HepG2 (cell line): ENCODE measurements at regions not wholly inside any gene's neighbourhood (a gene's known extent, or its start where the extent isn't known, plus 50 kb on each side); places are given as distances from the start of the nearest gene placed in this dataset.
"Not testable (repeated sequence)": the region's sequence is repeated elsewhere in the genome, so short reads cannot be mapped to it uniquely, and the experiment has no call there.

Source experiments
- ATAC-seq: fragments of 200-7000 bp; cut with Tn5 transposase; 3 replicates; pipeline ENCODE4 v1.9.1; 2020; ENCODE audit warnings: mild to moderate bottlenecking, moderate library complexity
- BruUV-seq: library from RNA; stranded (reverse); fragments of 400-500 nt; replicated peaks from 2 replicates; lab custom pipeline; 2021; lab: Mats Ljungman, UMichigan
- CTCF ChIA-PET: fragments of 300-600 bp; formaldehyde crosslinking; extraction: SDS; loops from one replicate; lab custom pipeline; 2021; ENCODE audit warnings: low total read pairs, inconsistent platforms, low intra/inter-chr PET ratio; lab: Yijun Ruan, JAX
- POLR2A ChIA-PET: fragments of 350-600 bp; sonication (Branson Sonifier 250); formaldehyde crosslinking; loops from one replicate; lab custom pipeline; 2020; ENCODE audit warnings: antibody characterized with exemption, inconsistent platforms; lab: Yijun Ruan, JAX
- DNase-seq: peaks from one replicate; pipeline ENCODE4 v3.0.0-alpha.2; 2015; ENCODE audit warnings: low spot score
- FAIRE-seq: peaks from 3 replicates; lab custom pipeline; 2011; peaks lifted over from hg19 to GRCh38; lab: Jason Lieb, UNC
- H2AFZ ChIP-seq: one replicate; pipeline ENCODE4 v1.6.1; 2011; ENCODE audit warnings: low read length, inconsistent platforms
- H3K27ac ChIP-seq: fragments of 300-600 bp; 3 replicates; pipeline ENCODE4 v1.8.0; 2011; ENCODE audit warnings: mixed run types, mild to moderate bottlenecking, mixed read lengths, low read length, inconsistent platforms; ENCODE audit not compliant: insufficient read depth; ENCODE audit errors: extremely low read length
- H3K27me3 ChIP-seq, 2 experiments: fragments of 200-600 bp in 1 of 2; 2 replicates in 1 of 2; 3 replicates in 1 of 2; pipeline versions ENCODE4 v1.6.0 to v1.8.0; 2011; ENCODE audit warnings: low read length in 2 of 2, mild to moderate bottlenecking in 2 of 2, moderate library complexity in 2 of 2, inconsistent platforms in 1 of 2; ENCODE audit not compliant: insufficient read depth in 2 of 2, control insufficient read depth in 1 of 2
- H3K36me3 ChIP-seq, 2 experiments: fragments of 200-600 bp in 1 of 2; replicated peaks in 1 of 2; 2 replicates in 1 of 2; 3 replicates in 1 of 2; pipeline versions ENCODE4 v1.5.1 to v1.8.0; 2011; ENCODE audit warnings: low read length in 2 of 2, inconsistent platforms in 1 of 2; ENCODE audit not compliant: insufficient read depth in 2 of 2, control insufficient read depth in 1 of 2
- H3K4me1 ChIP-seq: 2 replicates; pipeline ENCODE4 v1.5.1; 2012; ENCODE audit warnings: low read length, inconsistent platforms; ENCODE audit not compliant: insufficient read depth
- H3K4me2 ChIP-seq: 2 replicates; pipeline ENCODE4 v1.6.0; 2011; ENCODE audit warnings: low read depth, low read length, inconsistent platforms
- H3K4me3 ChIP-seq, 3 experiments: fragments of 200-600 bp in 1 of 3; sonication (generic), shearing (Covaris generic) in 1 of 3; replicated peaks in 1 of 3; 2 replicates each; pipeline ENCODE4 v1.5.1; 2011 to 2016; ENCODE audit warnings: low read length in 3 of 3, inconsistent platforms in 2 of 3, low read depth in 2 of 3, mild to moderate bottlenecking in 2 of 3, control low read depth in 1 of 3, mixed read lengths in 1 of 3; ENCODE audit not compliant: insufficient read depth in 1 of 3
- H3K79me2 ChIP-seq: one replicate; pipeline ENCODE4 v1.6.1; 2011; ENCODE audit warnings: low read length, inconsistent platforms; ENCODE audit not compliant: insufficient read depth
- H3K9ac ChIP-seq: 2 replicates; pipeline ENCODE4 v1.6.0; 2011; ENCODE audit warnings: mild to moderate bottlenecking, low read depth, low read length, inconsistent platforms; ENCODE audit not compliant: insufficient read depth
- H3K9me3 ChIP-seq: 2 replicates; pipeline ENCODE4 v1.5.1; 2012; ENCODE audit warnings: mild to moderate bottlenecking, low read length
- H4K20me1 ChIP-seq: 2 replicates; pipeline ENCODE4 v1.6.0; 2011; ENCODE audit warnings: inconsistent platforms, mild to moderate bottlenecking, low read length, moderate library complexity; ENCODE audit not compliant: insufficient read depth
- CCAR2 ChIP-seq: fragments of 200-400 bp; formaldehyde crosslinking; optimal IDR thresholded peaks from 2 replicates; pipeline ENCODE3; 2018; ENCODE audit warnings: low read depth, mild to moderate bottlenecking, low read length, moderate library complexity
- HCFC1 ChIP-seq: fragments of 150-350 bp; IDR thresholded peaks from 2 replicates; pipeline ENCODE4 v1.6.1; 2014; ENCODE audit warnings: low read depth, low read length
- MED8 ChIP-seq: sonication (generic); formaldehyde crosslinking; IDR thresholded peaks from 2 replicates; pipeline ENCODE4 v1.8.1; 2023; ENCODE audit warnings: mild to moderate bottlenecking, missing genetic modification reagents; ENCODE audit not compliant: insufficient replicate concordance
- PAX8 ChIP-seq: sonication (generic); formaldehyde crosslinking; IDR thresholded peaks from 2 replicates; pipeline ENCODE4 v1.8.0; 2022; ENCODE audit warnings: mild to moderate bottlenecking, missing genetic modification reagents, borderline replicate concordance
- ZNF572 ChIP-seq: sonication (generic); formaldehyde crosslinking; IDR thresholded peaks from 2 replicates; pipeline ENCODE4 v1.5.1; 2020; ENCODE audit warnings: mild to moderate bottlenecking, missing genetic modification reagents
- ZNF747 ChIP-seq: sonication (generic); formaldehyde crosslinking; IDR thresholded peaks from 2 replicates; pipeline ENCODE4 v1.8.1; 2023; ENCODE audit warnings: missing genetic modification reagents, mild to moderate bottlenecking, borderline replicate concordance
- WGBS: methylation state at CpG from one replicate; pipeline ENCODE4 v1.1.6; 2017; ENCODE audit warnings: low lambda C conversion rate; 5-methylcytosine and 5-hydroxymethylcytosine counted together
- in situ Hi-C: cut with HindIII; loops from 2 replicates; pipeline ENCODE4 v1.10.0; 2017; ENCODE audit warnings: low pct_unique_long_range_greater_than_20kb; ENCODE audit not compliant: extremely low pct_ligation_motif_present
- intact Hi-C: fragments of 100-400 bp; cut with micrococcal nuclease; formaldehyde crosslinking; loops from one replicate; pipeline ENCODE4 v1.10.0; 2022; ENCODE audit not compliant: unreplicated experiment
- TF ChIP-seq, protein P1 (sequence below): IDR thresholded peaks from 2 replicates; pipeline ENCODE4 v1.4.0; 2020; ENCODE audit warnings: mild to moderate bottlenecking, missing genetic modification reagents
- TF ChIP-seq, protein P2 (sequence below), 2 experiments: sonication (generic) in 1 of 2; formaldehyde crosslinking in 1 of 2; IDR thresholded peaks; 2 replicates each; pipeline versions ENCODE4 v1.6.1 to v1.9.0; 2014 to 2022; ENCODE audit warnings: antibody characterized with exemption in 1 of 2, borderline replicate concordance in 1 of 2, inconsistent platforms in 1 of 2, low read depth in 1 of 2, missing genetic modification reagents in 1 of 2
- TF ChIP-seq, protein P3 (sequence below): sonication (generic); formaldehyde crosslinking; IDR thresholded peaks from 2 replicates; pipeline ENCODE4 v1.5.1; 2020; ENCODE audit warnings: missing genetic modification reagents, mild to moderate bottlenecking, borderline replicate concordance

DNA sequence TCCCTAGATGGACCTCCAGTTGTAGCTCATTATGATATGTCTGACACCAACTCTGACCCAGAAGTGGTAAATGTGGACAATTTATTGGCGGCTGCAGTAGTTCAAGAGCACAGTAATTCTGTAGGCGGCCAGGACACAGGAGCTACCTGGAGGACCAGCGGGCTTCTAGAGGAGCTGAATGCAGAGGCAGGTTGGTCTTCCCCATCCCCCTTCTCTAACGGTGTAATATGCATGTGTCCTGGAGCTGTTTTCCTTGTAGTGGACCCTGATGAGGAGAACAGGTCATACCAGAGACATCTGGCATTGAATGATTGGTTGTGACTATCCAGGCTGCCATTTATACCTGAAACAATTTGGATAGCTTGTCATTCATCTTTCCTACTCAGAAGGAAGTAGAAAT lies 135.8 kb downstream of the HAUS1 start (continued):
- TF ChIP-seq, protein P1, sequence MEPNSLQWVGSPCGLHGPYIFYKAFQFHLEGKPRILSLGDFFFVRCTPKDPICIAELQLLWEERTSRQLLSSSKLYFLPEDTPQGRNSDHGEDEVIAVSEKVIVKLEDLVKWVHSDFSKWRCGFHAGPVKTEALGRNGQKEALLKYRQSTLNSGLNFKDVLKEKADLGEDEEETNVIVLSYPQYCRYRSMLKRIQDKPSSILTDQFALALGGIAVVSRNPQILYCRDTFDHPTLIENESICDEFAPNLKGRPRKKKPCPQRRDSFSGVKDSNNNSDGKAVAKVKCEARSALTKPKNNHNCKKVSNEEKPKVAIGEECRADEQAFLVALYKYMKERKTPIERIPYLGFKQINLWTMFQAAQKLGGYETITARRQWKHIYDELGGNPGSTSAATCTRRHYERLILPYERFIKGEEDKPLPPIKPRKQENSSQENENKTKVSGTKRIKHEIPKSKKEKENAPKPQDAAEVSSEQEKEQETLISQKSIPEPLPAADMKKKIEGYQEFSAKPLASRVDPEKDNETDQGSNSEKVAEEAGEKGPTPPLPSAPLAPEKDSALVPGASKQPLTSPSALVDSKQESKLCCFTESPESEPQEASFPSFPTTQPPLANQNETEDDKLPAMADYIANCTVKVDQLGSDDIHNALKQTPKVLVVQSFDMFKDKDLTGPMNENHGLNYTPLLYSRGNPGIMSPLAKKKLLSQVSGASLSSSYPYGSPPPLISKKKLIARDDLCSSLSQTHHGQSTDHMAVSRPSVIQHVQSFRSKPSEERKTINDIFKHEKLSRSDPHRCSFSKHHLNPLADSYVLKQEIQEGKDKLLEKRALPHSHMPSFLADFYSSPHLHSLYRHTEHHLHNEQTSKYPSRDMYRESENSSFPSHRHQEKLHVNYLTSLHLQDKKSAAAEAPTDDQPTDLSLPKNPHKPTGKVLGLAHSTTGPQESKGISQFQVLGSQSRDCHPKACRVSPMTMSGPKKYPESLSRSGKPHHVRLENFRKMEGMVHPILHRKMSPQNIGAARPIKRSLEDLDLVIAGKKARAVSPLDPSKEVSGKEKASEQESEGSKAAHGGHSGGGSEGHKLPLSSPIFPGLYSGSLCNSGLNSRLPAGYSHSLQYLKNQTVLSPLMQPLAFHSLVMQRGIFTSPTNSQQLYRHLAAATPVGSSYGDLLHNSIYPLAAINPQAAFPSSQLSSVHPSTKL = no peak
- TF ChIP-seq MED8 (CRISPR knock-in tag) = no peak
- TF ChIP-seq CCAR2 = no peak
- TF ChIP-seq PAX8 (CRISPR knock-in tag) = no peak
- TF ChIP-seq ZNF572 (CRISPR knock-in tag) = no peak
- TF ChIP-seq ZNF747 (CRISPR knock-in tag) = no peak
- TF ChIP-seq, protein P2, sequence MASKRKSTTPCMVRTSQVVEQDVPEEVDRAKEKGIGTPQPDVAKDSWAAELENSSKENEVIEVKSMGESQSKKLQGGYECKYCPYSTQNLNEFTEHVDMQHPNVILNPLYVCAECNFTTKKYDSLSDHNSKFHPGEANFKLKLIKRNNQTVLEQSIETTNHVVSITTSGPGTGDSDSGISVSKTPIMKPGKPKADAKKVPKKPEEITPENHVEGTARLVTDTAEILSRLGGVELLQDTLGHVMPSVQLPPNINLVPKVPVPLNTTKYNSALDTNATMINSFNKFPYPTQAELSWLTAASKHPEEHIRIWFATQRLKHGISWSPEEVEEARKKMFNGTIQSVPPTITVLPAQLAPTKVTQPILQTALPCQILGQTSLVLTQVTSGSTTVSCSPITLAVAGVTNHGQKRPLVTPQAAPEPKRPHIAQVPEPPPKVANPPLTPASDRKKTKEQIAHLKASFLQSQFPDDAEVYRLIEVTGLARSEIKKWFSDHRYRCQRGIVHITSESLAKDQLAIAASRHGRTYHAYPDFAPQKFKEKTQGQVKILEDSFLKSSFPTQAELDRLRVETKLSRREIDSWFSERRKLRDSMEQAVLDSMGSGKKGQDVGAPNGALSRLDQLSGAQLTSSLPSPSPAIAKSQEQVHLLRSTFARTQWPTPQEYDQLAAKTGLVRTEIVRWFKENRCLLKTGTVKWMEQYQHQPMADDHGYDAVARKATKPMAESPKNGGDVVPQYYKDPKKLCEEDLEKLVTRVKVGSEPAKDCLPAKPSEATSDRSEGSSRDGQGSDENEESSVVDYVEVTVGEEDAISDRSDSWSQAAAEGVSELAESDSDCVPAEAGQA (IDR thresholded peaks at IDR 0.05; ENCODE audit: low read depth) = no peak
- TF ChIP-seq, protein P2 (CRISPR knock-in tag; IDR thresholded peaks at IDR 0.05; ENCODE audit: borderline replicate concordance) = no peak
- no peak for TF ChIP-seq HCFC1
- TF ChIP-seq, protein P3, sequence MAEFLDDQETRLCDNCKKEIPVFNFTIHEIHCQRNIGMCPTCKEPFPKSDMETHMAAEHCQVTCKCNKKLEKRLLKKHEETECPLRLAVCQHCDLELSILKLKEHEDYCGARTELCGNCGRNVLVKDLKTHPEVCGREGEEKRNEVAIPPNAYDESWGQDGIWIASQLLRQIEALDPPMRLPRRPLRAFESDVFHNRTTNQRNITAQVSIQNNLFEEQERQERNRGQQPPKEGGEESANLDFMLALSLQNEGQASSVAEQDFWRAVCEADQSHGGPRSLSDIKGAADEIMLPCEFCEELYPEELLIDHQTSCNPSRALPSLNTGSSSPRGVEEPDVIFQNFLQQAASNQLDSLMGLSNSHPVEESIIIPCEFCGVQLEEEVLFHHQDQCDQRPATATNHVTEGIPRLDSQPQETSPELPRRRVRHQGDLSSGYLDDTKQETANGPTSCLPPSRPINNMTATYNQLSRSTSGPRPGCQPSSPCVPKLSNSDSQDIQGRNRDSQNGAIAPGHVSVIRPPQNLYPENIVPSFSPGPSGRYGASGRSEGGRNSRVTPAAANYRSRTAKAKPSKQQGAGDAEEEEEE (CRISPR knock-in tag) = no peak

DNA sequence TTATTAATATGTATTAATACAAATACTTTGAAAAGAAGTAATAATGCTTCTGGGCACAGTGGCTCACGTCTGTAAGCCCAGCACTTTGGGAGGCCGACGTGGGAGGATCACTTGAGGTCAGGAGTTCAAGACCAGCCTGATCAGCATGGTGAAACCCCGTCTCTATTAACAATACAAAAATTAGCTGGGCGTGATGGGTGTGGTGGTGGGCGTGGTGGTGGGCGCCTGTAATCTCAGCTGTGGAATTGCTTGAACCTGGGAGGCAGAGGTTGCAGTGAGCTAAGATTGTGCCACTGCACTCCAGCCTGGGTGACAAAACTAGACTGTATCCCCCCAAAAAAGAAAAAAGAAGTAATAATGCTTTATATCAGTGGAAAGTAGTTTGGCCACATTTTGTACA lies 137.2 kb downstream of the HAUS1 start:
- H3K27me3 ChIP-seq, CTCF ChIA-PET, DNase-seq, BruUV-seq, H3K9me3 ChIP-seq, H3K9ac ChIP-seq, intact Hi-C loops, FAIRE-seq, H3K27ac ChIP-seq, in situ Hi-C loops, POLR2A ChIA-PET, H3K79me2 ChIP-seq, H3K4me2 ChIP-seq, H3K36me3 ChIP-seq, H2AFZ ChIP-seq, H4K20me1 ChIP-seq, H3K4me3 ChIP-seq, ATAC-seq, H3K4me1 ChIP-seq: not testable (repeated sequence)
- 97% methylated on average over 7 of the region's 7 CpGs for WGBS
